Myocyte (in vitro differentiated cells): ENCODE measurements at regions not wholly inside any gene's neighbourhood (a gene's known extent, or its start where the extent isn't known, plus 50 kb on each side); places are given as distances from the start of the nearest gene placed in this dataset.

Experiments
- DNase-seq: peaks from one replicate; pipeline ENCODE4 v3.0.0-alpha.2; 2012; ENCODE audit warnings: low read depth

DNA sequence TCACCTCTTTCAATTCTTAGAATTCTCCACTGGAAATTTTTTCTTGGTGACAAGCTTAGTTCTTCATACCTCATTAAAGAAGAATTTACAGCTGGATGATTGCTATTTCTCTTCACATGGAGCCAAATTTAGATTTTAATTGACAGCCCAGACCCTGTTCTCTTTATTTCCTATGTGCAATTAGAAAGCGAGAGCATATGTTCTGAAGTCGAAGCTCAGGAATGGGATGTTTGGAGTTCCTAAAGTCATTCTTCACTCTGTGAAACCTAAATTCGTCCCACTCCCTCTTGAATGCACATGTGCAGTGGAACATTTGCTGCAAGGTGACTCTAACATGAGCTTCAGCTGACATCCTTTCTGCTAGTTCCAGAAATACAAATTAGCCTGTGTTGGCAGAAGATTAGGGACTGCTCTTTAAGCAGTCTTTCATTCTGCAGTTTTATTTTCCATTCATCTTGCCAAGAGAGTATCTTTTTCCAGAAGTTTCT, 129.3 kb upstream of the KCNJ16 start:
- peak; percentile 43 for DNase-seq

DNA sequence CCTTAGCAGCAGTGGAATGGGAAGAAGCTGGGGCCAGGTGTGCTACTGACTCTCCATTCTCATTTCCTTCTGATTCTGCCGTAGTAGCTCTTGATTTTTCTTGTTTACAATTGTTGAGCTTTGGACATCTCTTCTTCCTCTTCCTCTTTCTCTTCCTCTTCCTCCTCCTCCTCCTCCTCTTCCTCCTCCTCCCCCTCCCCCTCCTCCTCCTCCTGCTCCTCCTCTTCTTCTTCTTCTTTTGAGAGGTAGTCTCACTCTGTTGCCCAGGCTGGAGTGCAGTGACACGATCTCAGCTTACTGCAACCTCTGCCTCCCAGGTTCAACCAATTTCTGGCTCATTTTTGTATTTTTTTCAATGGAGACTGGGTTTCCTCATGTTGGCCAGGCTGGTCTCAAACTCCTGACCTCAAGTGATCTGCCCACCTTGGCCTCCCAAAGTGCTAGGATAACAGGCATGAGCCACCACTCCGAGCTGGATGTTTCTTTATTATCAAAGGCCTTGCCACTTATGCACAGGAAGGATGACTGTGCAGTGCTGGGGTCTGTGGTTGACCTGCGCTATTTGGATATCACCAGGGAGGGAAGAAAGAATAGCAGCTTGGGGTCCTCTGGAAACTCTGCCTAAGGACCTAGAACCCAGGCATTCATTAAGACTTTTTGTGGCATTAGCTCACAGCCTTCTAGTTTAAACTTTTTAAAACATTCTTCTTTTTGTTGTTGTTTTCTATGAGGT, 127.8 kb upstream of the KCNJ16 start:
- no peak for DNase-seq

DNA sequence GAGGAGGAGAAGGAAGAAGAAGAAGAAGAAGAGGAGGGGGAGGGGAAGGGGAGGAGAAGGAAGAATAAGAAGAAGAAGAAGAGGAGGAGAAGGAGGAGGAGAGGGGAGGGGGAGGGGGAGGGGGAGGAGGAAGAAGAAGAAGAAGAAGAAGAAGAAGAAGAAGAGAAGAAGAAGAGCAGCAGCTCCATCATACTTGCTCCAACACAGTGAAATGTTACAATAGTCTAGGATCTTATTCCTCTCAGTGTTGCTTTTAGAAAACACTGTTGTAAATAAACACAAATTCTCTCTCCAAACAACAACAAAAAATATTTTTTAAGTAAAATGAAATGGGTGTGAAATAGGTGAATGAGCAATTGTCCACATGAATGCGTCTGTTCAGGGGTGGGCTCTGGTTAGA, 126.6 kb upstream of the KCNJ16 start:
- DNase-seq: no peak

DNA sequence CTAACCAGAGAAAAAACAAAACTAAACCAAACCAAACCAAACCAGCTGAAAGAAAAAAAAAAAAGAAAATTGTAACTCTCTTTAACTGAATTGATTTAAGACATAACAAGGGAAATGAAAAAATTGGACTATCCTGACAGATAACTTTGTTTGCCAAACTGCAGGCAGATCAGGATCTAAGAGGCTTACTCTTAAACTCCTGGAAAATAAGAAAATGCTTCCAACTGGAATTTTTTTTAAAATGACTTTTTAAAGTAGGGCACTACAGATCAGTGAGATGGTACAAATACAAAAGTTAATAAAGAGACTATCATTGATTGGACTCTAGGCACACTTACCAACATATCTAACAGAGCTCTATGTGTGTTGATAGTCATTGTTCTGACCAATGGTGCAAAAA, 125.5 kb upstream of the KCNJ16 start:
- no peak for DNase-seq

DNA sequence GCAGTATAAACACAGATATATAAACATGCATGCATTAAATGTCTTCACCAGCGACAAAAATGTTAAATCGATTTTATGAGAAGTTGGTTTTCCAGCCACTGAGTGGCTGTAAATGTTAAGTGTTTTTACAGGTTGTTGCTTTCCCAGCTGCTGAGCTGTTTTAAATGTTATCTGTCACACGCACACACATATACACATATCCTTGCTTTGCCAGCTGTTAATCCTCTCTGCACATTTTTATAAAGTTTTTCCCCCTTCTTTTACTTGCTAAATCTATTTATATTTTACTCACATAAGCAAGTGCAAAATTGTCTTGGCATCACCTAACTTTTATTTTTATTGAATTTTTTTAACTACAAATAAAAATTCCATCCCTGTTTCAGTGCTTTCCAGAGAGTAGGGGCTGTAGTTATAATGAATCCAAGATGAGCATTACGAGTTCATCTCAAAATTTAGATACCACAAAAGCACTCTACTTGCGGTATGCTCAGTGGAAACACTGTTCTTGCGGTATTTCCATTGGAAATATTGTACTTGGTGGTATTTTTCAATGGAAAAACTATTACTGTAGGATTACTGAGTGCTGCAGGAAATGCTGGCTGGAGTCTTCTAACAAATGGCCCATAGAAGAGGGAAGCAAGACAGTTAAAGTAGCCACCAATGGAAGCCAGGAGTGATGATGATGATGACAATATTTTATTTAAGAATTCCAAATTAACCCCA, 124.9 kb upstream of the KCNJ16 start:
- no peak for DNase-seq

DNA sequence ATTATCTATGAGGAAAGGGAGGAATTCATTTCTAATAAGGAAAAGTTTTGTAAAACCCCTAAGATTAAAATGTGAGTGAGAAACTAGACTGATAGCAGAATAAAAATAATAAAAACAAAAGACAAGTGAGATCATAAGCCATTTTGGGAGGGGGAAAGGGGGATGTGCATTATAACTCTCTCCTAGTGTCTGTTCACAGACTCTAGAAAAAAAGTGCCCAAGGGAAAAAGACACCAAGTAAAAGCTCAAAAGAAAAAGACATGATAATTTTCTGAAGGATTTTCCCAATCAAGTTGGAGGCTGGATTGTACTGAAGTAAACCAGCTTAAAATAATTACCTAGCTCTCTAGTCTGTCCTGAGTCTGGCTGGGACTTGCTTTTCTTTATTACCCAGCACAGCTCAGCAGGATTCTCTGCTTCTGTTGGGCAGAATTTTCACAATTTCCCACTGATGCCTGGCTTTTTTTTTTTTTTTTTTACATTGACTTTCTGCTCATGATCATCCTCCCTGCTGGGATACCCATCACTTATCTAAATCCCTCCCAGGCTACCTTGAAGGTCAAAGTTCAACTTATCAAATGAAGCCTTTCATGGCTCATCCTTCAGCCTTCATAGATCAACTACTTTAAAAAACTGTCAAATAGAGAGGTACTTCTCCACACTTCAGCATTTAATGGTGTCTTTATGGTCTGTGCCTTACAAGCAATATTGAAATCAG, 124.2 kb upstream of the KCNJ16 start:
- no peak for DNase-seq

DNA sequence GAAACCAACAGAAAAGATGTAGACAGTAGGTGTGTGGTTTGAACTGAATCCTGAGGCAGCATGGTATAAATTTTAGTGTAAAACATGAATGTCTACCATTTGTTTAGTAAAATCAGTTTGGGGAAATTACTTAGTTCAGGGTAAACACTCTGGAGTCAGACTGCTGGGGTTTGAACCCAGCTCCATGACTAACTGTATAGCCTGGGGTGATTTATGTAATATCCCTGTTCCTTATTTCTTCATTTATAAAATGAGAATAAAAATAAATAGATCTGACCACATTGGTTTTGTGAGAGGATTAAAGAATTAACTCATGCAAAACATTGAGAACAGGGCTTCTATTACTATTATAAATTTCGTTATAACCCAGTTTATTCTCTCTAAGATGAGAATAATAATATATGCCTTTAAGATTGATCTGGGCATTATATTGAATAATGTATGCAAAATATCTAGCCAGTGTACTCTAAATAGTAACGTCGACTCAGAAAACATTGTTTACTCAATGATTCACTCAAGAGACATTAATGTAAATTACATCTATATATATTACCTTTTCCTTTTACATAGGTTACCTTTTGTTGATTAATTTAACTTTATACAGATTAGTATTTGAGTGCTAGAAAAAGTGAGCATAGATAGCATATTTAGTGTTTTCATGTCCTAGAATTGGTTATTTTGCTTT, 120.6 kb upstream of the KCNJ16 start:
- DNase-seq: no peak

DNA sequence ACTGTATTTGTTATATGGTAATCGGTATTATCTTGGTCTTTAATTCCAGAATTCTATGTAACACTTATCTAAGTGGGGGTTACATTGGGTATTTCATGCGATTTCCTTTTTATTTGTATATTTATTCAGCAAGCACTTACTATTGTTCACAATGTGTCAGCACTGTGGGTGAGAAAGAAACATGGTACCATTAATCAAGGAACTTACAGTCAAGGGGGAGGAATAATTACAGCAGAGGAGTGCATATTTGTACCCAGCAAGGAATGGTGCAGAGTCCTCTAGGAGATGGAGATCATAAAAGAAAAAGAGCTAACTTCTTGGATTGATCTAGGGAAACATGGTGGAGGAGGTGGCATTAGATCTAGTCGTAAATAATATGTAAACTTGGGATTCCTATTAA, 117.0 kb upstream of the KCNJ16 start:
- DNase-seq: no peak

DNA sequence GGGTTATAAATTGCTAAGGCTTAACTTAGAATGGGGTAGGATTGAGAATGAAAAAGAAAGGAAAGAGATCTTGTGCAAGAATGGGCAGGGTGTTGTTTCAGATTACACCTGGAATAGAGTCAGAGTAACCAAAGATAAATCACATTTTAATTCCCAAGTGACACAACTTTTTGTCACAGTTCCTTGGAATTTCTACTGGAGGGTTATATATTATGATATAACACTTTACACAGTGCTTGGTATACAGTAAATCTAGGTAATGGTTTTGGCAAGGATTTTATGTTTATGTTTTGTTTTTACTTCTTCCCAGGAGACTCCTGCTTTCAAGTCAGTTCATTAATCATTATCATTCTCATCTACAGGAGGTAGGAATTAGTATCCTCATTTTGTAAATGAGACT, 115.7 kb upstream of the KCNJ16 start:
- DNase-seq: no peak

DNA sequence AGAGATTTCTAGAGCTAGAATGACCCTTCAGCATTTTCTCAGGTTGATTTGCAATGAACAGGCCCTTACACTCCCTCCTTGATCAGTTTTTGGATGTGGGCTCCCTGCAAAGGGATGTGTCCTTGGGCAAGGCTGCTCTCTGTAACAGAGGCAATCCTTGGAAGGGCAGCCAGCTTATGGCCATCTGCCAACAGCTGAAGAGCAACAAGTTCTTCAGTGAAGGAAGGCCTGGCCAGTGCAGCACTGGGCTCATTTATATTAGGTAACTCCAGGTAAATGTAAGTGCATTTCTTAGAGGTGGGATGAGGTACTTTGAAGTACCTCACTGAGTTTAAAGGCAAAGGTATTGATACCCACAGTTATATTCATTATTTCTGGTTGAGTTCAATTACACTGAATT, 114.3 kb upstream of the KCNJ16 start:
- DNase-seq: no peak

DNA sequence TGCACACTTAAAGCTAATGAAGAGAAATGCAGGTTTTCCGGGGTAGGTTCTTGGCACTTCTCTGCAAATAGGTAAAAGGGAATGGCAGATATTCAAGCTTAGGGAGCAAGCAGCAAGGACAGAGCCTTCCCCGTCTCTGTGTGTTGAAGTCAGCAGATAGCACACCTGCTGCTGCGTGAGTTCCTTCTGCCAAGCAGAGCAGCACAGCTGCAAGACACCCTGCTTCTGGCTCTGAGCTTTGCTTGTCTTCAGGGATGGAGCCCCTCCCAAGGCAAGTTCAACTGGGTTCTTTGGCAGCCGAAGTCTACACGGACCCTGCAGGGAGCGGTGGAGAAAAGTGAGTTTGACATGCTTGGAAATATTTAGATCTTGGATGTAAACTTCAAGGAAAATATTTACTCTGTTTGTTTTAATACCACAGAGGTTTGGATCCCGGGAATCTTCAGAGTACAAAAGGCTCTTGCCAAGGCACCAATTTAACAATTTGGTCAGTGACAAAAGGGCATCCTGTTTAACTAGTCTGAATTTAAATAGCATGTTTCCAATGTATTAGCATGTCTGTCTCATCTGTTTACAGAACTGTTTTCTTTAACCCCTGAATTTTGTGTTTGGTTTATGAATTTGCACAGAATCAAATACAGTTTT, 113.4 kb upstream of the KCNJ16 start:
- DNase-seq: peak; percentile 67

DNA sequence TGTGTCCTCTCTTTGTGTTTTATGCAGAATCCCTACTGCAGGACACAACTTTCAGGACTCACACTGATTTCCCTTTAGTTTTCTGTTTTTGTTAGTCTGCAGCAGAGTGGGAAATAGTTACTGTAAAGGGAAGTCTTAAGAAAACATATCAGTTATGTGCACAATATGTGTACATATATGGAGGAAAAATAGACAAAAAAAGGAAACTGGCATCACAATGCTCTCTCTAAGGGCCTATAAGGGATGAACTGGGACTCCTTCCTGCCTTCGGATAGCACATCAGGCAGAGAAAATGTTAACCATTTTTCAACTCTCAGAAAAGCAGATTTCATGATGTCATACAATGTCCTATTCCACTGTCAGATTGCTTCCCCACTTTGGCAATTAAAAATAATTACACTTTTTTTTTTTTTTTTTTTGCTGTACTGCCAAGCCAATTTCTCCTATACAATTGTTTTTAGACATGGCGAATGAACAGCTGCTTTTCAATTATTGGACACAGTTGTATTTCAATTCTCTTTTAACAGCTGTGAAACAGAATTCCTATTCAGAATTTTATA, 112.5 kb upstream of the KCNJ16 start:
- DNase-seq: no peak

DNA sequence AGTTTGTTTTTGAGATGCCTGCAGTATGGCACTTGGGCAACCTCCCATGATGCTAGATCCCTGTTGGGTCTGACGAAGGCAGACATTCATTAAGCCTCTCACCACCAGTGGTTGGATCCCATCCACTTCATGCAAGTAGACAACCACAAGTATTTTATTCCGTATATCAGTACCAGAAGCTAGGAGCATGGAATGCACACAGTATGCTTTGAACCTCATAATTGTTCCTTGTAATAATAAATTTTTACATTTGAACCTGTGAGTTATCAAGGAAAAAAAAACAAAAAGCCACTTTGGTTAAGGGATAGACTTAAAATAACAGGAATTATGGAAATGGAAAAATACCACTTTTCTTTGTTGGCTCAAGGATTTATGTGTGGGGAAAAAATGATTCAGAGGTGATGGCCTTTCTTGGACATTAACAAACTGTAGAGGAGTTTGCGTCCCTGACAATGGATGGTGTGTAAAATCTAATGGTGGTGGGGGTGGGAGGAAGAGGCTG, 107.1 kb upstream of the KCNJ16 start:
- DNase-seq: peak; percentile 90

DNA sequence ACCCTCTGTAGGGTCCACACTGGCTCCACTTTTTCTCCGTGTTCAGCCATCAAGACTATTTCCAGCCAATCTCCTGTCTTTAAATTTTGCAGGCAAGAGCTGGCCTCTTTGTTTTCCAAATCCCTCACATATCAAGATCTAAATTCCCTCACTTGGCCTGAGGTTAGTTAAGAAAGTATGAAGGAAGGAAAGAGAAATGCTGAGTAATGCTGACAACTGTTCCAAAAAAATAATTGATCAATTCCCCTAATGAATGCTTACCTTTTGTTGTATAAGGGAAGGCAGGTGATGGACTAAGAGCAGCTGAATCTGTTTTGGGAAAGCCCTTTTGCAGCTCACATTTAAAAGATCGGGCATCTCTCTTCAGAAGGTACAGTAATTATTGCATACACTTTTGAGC, 105.1 kb upstream of the KCNJ16 start:
- DNase-seq: no peak

DNA sequence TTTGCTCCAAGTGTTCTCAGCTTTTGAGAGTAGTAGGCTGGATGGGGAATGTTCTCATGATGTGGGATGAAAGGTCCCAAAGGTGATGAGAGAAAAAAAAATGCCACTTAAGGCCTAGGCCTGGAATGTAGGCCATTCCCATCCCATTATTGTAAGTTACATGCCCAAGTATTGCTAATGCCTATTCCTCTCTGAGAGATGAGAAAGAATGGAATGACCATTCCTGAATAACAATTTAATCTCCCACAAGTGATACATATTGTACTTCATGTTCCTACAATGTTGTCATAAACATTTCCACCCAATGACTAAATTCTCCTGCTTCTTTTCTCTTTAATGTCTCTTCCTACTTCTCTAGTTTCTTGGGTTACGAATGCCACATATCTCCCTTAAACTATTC, 102.8 kb upstream of the KCNJ16 start:
- no peak for DNase-seq

DNA sequence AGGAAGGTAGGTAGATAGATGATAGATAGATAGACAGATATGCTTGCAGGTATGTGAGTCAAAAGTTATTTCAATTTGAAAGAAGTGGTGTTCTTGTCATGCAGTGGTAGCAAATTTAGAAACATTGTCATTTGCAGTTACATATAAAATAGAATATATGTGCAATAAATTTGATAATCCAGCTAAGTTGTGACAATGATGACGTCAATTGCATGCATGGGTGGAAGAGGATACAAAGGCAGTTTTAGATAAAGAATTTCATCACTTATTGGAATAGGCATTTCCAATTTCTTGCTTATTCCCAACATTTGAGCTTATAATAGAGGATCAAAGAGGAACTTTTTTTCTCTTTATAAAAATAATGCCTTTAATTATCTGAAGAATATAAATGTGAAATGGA, 99.2 kb upstream of the KCNJ16 start:
- DNase-seq: no peak

DNA sequence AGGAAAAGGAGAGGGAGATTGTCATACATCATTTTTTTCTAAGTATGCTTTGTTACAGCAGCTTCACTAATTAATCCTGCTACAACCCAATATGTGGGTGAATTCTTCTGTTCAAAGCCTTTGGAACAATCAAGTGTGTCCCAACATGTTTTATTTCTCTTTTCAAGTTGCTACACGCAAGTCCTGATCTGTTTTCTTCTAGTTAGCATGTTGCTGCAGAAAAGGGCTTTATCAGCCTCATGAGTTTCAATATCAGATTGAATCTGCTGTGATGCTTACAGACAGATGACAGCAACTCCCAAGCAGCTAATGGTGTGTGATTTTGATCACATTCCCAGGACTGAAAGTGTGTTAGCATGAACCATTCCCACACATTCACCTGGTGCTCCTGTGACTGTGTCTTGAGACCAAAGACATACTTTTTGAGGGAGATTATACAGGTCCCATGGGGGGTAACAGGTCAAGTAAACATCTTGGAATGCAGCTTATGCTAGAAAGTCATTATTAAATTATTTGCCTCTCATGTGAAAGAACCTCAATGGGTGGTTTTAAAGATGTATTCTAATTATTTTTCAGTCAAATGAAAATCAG, 96.9 kb upstream of the KCNJ16 start:
- peak; percentile 5 for DNase-seq

DNA sequence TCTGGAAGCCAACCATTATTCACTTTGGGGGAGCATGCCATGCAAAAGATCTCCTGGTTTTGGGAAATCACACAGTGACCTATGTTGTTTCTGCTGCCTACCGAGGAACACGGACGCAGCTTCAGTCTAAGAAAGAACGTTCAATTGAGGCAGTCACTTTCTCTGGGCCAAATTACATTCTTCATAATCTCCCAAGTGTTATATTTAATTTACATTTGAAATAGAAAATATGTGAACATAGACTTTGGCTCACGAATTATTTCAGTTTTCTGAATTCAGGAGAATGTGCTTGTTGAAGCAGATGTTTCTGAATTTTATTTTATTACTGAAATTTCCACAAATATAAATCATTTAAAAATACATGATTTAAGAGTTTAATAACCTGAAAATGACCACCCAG, 93.6 kb upstream of the KCNJ16 start:
- DNase-seq: no peak

DNA sequence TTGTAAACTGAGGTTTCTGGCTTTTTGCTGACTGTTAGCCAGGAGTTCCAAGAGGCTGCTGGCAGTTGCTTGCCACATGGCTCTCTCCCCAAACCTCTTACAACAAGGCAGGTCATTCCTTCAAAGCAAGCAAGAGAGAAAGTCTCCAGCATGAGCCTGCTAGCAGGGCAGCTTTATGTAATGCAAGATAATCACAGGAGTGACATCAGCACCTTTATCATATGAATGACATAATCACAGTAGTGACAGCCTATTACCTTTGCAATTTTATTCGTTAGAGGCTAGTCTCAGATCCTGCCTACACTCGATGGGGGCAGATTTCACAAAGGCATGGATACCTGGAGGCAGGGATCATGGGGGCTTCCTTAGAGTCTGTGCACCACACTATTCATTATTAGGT, 79.5 kb upstream of the KCNJ16 start:
- DNase-seq: no peak

DNA sequence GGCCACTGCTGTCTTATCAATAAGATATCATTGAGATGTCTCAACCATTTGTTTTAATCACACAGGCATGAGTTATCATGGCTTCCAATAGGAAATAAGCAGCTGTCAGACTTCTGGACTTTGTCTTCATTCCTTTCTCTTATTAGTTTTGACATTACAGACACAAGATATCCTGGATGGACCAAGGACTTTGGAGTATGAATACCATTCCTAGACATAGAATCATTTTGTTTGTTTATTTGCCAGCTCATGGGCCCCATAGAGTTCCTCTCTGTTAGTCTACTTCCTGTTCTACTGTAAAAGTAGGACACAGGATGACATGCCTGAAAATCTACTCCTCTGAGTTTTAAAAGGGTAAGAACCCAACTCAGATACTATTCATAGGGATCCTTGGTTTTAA, 77.7 kb upstream of the KCNJ16 start:
- DNase-seq: no peak
